ENCODE measurements at regions not wholly inside any gene's neighbourhood (a gene's known extent, or its start where the extent isn't known, plus 50 kb on each side); places are given as distances from the start of the nearest gene placed in this dataset.

DNA sequence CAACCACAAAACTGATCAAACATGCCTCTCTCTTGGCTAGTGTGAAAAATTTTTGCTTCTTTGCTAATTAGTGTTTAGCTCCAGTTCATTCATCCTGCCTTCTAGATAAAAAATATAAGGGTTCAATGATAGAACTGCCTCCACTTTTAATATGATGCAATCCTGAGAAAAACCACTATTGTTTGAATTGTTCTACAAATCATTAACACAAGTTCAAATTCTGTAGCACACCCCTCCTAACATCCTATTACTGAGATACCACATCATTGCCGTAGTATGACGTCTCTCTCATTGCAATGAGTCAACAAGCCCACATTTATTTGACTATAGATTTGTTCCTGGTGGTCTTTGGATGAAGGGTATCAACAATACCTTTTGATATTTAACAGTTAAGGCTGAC, 365.8 kb upstream of the OPRM1 start:
- no peak for ATAC-seq
- no peak for TF ChIP-seq ZFP30 (CRISPR knock-in tag; IDR thresholded peaks at IDR 0.05)
- TF ChIP-seq, protein P1, sequence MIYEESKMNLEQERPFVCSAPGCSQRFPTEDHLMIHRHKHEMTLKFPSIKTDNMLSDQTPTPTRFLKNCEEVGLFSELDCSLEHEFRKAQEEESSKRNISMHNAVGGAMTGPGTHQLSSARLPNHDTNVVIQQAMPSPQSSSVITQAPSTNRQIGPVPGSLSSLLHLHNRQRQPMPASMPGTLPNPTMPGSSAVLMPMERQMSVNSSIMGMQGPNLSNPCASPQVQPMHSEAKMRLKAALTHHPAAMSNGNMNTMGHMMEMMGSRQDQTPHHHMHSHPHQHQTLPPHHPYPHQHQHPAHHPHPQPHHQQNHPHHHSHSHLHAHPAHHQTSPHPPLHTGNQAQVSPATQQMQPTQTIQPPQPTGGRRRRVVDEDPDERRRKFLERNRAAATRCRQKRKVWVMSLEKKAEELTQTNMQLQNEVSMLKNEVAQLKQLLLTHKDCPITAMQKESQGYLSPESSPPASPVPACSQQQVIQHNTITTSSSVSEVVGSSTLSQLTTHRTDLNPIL (CRISPR knock-in tag; IDR thresholded peaks at IDR 0.05; ENCODE audit: low read depth): no peak
- no peak for TF ChIP-seq ZC3H10 (CRISPR knock-in tag; IDR thresholded peaks at IDR 0.05)
- TF ChIP-seq BACH2 (CRISPR knock-in tag; IDR thresholded peaks at IDR 0.05; ENCODE audit: borderline replicate concordance): no peak
- no peak for TF ChIP-seq SNAI2 (CRISPR knock-in tag; IDR thresholded peaks at IDR 0.05)
- TF ChIP-seq ARNTL (CRISPR knock-in tag; IDR thresholded peaks at IDR 0.05; ENCODE audit: borderline replicate concordance, low read depth): no peak
- TF ChIP-seq ZFP3 (CRISPR knock-in tag; IDR thresholded peaks at IDR 0.05): no peak
- no peak for TF ChIP-seq ESRRG (CRISPR knock-in tag; IDR thresholded peaks at IDR 0.05)
- no peak for TF ChIP-seq PATZ1 (CRISPR knock-in tag; IDR thresholded peaks at IDR 0.05; ENCODE audit: borderline replicate concordance)
- no peak for TF ChIP-seq GLIS3 (CRISPR knock-in tag; IDR thresholded peaks at IDR 0.05)
- no peak for TF ChIP-seq CSDC2 (CRISPR knock-in tag; IDR thresholded peaks at IDR 0.05)
- TF ChIP-seq, protein P2, sequence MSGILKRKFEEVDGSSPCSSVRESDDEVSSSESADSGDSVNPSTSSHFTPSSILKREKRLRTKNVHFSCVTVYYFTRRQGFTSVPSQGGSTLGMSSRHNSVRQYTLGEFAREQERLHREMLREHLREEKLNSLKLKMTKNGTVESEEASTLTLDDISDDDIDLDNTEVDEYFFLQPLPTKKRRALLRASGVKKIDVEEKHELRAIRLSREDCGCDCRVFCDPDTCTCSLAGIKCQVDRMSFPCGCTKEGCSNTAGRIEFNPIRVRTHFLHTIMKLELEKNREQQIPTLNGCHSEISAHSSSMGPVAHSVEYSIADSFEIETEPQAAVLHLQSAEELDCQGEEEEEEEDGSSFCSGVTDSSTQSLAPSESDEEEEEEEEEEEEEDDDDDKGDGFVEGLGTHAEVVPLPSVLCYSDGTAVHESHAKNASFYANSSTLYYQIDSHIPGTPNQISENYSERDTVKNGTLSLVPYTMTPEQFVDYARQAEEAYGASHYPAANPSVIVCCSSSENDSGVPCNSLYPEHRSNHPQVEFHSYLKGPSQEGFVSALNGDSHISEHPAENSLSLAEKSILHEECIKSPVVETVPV (CRISPR knock-in tag; IDR thresholded peaks at IDR 0.05): no peak
- no peak for TF ChIP-seq OSR1 (CRISPR knock-in tag; IDR thresholded peaks at IDR 0.05)
- TF ChIP-seq RARB (CRISPR knock-in tag; IDR thresholded peaks at IDR 0.05): no peak
- no peak for TF ChIP-seq PPARA (CRISPR knock-in tag; IDR thresholded peaks at IDR 0.05; ENCODE audit: borderline replicate concordance)
- TF ChIP-seq ZNF8 (CRISPR knock-in tag; IDR thresholded peaks at IDR 0.05): no peak
- no peak for TF ChIP-seq ISL1 (CRISPR knock-in tag; IDR thresholded peaks at IDR 0.05)
- no peak for TF ChIP-seq TSHZ2 (CRISPR knock-in tag; IDR thresholded peaks at IDR 0.05)
- TF ChIP-seq POU6F1 (CRISPR knock-in tag; IDR thresholded peaks at IDR 0.05; ENCODE audit: borderline replicate concordance, low read depth): no peak
- no peak for TF ChIP-seq TCF4 (CRISPR knock-in tag; IDR thresholded peaks at IDR 0.05; ENCODE audit: borderline replicate concordance)

- no peak for ATAC-seq
- TF ChIP-seq ISL1 (CRISPR knock-in tag; IDR thresholded peaks at IDR 0.05) (peak; percentile 92), ZNF70 (CRISPR knock-in tag; IDR thresholded peaks at IDR 0.05) (no peak), TSHZ2 (CRISPR knock-in tag; IDR thresholded peaks at IDR 0.05) (no peak), ARNTL (CRISPR knock-in tag; IDR thresholded peaks at IDR 0.05; ENCODE audit: borderline replicate concordance, low read depth) (no peak), PATZ1 (CRISPR knock-in tag; IDR thresholded peaks at IDR 0.05; ENCODE audit: borderline replicate concordance) (no peak), ZFP30 (CRISPR knock-in tag; IDR thresholded peaks at IDR 0.05) (no peak), ZNF565 (CRISPR knock-in tag; conservative IDR thresholded peaks at IDR 0.05; ENCODE audit: low read depth) (no peak), OSR1 (CRISPR knock-in tag; IDR thresholded peaks at IDR 0.05) (no peak), ZFP3 (CRISPR knock-in tag; IDR thresholded peaks at IDR 0.05) (no peak), ZC3H10 (CRISPR knock-in tag; IDR thresholded peaks at IDR 0.05) (peak; percentile 52; the same call in 1 of the 2 replicates), TCF4 (CRISPR knock-in tag; IDR thresholded peaks at IDR 0.05; ENCODE audit: borderline replicate concordance) (no peak; the same call in 1 of the 2 replicates), ESRRG (CRISPR knock-in tag; IDR thresholded peaks at IDR 0.05) (no peak), SNAI2 (CRISPR knock-in tag; IDR thresholded peaks at IDR 0.05) (no peak), BACH2 (CRISPR knock-in tag; IDR thresholded peaks at IDR 0.05; ENCODE audit: borderline replicate concordance) (no peak), CSDC2 (CRISPR knock-in tag; IDR thresholded peaks at IDR 0.05) (no peak), ZNF8 (CRISPR knock-in tag; IDR thresholded peaks at IDR 0.05) (no peak), PPARA (CRISPR knock-in tag; IDR thresholded peaks at IDR 0.05; ENCODE audit: borderline replicate concordance) (no peak)
- TF ChIP-seq, protein P1 (CRISPR knock-in tag; IDR thresholded peaks at IDR 0.05; ENCODE audit: low read depth): peak; percentile 73
These were observed 368.5 kb upstream of the OPRM1 start for GRCh38 chr6:153670403-153671026.
